Neural cell (in vitro differentiated cells): ENCODE measurements at regions not wholly inside any gene's neighbourhood (a gene's known extent, or its start where the extent isn't known, plus 50 kb on each side); places are given as distances from the start of the nearest gene placed in this dataset.

Experiments
- H2AFZ ChIP-seq: fragments of 200-600, 300-800 bp; sonication (generic), shearing (Covaris generic); 2 replicates; pipeline ENCODE4 v1.6.0; 2014; ENCODE audit warnings: low read depth, mild to moderate bottlenecking, antibody characterized with exemption, low read length, moderate library complexity
- H3F3A ChIP-seq: fragments of 200-600 bp; shearing (Covaris generic); 2 replicates; pipeline ENCODE4 v1.6.1; 2016; ENCODE audit warnings: mild to moderate bottlenecking, moderate library complexity, mixed read lengths, antibody characterized with exemption, low read length; ENCODE audit not compliant: insufficient read depth, poor library complexity, severe bottlenecking
- H3K27ac ChIP-seq: fragments of 200-600, 300-800 bp; sonication (generic), shearing (Covaris generic); 2 replicates; pipeline ENCODE4 v1.5.1; 2014; ENCODE audit warnings: mild to moderate bottlenecking, low read length, moderate library complexity
- H3K27me3 ChIP-seq: fragments of 300-800, 200-600 bp; sonication (generic), shearing (Covaris generic); 2 replicates; pipeline ENCODE4 v1.6.0; 2014; ENCODE audit warnings: mild to moderate bottlenecking, low read depth, low read length, moderate library complexity; ENCODE audit not compliant: insufficient read depth
- H3K36me3 ChIP-seq: fragments of 300-800, 200-600 bp; sonication (generic), shearing (Covaris generic); 2 replicates; pipeline ENCODE4 v1.5.1; 2014; ENCODE audit warnings: mild to moderate bottlenecking, antibody characterized with exemption, low read length, moderate library complexity; ENCODE audit not compliant: insufficient read depth
- H3K4me2 ChIP-seq: fragments of 300-800, 200-600 bp; sonication (generic), shearing (Covaris generic); 2 replicates; pipeline ENCODE4 v1.6.0; 2014; ENCODE audit warnings: mild to moderate bottlenecking, low read length
- H3K4me3 ChIP-seq: fragments of 300-800, 200-600 bp; sonication (generic), shearing (Covaris generic); 2 replicates; pipeline ENCODE4 v1.5.1; 2014; ENCODE audit warnings: mild to moderate bottlenecking, low read length, moderate library complexity
- H3K79me2 ChIP-seq: fragments of 200-600 bp; shearing (Covaris generic); replicated peaks from 2 replicates; pipeline ENCODE4 v1.6.0; 2014; ENCODE audit warnings: mild to moderate bottlenecking, low read length, moderate library complexity; ENCODE audit not compliant: insufficient read depth
- H3K9ac ChIP-seq: fragments of 300-800, 200-600 bp; sonication (generic), shearing (Covaris generic); 2 replicates; pipeline ENCODE4 v1.6.1; 2016; ENCODE audit warnings: mild to moderate bottlenecking, low read length, mixed read lengths
- H3K9me2 ChIP-seq: fragments of 200-600 bp; shearing (Covaris generic); 2 replicates; pipeline ENCODE4 v1.6.1; 2016; ENCODE audit warnings: mild to moderate bottlenecking, low read length, mixed read lengths; ENCODE audit not compliant: insufficient read depth
- H3K9me3 ChIP-seq: fragments of 200-600, 300-800 bp; sonication (generic), shearing (Covaris generic); 2 replicates; pipeline ENCODE4 v1.6.1; 2016; ENCODE audit warnings: mild to moderate bottlenecking, mixed run types, low read length, moderate library complexity, mixed read lengths
- H4K20me1 ChIP-seq: fragments of 200-600 bp; shearing (Covaris generic); 2 replicates; pipeline ENCODE4 v1.6.1; 2016; ENCODE audit warnings: mild to moderate bottlenecking, mixed run types; ENCODE audit not compliant: insufficient read depth
- EP300 ChIP-seq: fragments of 450-650 bp; conservative IDR thresholded peaks from 2 replicates; pipeline ENCODE4 v1.6.1; 2014; ENCODE audit warnings: antibody characterized with exemption, mild to moderate bottlenecking, moderate library complexity; ENCODE audit not compliant: poor library complexity, severe bottlenecking
- EZH2 ChIP-seq: fragments of 200-600, 300-800 bp; shearing (Covaris generic), sonication (generic); IDR thresholded peaks from 2 replicates; pipeline ENCODE4 v1.6.1; 2014; ENCODE audit warnings: antibody characterized with exemption, low read length, borderline replicate concordance, mild to moderate bottlenecking; ENCODE audit not compliant: insufficient read depth, poor library complexity, severe bottlenecking
- MXI1 ChIP-seq: fragments of 450-650 bp; conservative IDR thresholded peaks from 2 replicates; pipeline ENCODE4 v1.6.1; 2014; ENCODE audit warnings: antibody characterized with exemption, mild to moderate bottlenecking; ENCODE audit not compliant: poor library complexity, severe bottlenecking
- POLR2AphosphoS5 ChIP-seq: IDR thresholded peaks from 2 replicates; pipeline ENCODE4 v1.6.1; 2012
- RAD21 ChIP-seq: fragments of 450-650 bp; conservative IDR thresholded peaks from 2 replicates; pipeline ENCODE4 v1.6.1; 2014; ENCODE audit warnings: antibody characterized with exemption, mild to moderate bottlenecking, moderate library complexity
- SMC3 ChIP-seq: fragments of 450-650 bp; conservative IDR thresholded peaks from 2 replicates; pipeline ENCODE4 v1.6.1; 2014; ENCODE audit warnings: antibody characterized with exemption, mild to moderate bottlenecking, moderate library complexity; ENCODE audit not compliant: poor library complexity
- TAF1 ChIP-seq: IDR thresholded peaks from 2 replicates; pipeline ENCODE4 v1.6.1; 2012; ENCODE audit warnings: low read depth
- TF ChIP-seq, protein P1 (sequence below): fragments of 450-650 bp; IDR thresholded peaks from 2 replicates; pipeline ENCODE4 v1.5.1; 2014; ENCODE audit warnings: antibody characterized with exemption, mild to moderate bottlenecking, moderate library complexity; ENCODE audit not compliant: poor library complexity, severe bottlenecking
- TF ChIP-seq, protein P2 (sequence below): IDR thresholded peaks from 2 replicates; pipeline ENCODE4 v1.6.1; 2012; ENCODE audit warnings: borderline replicate concordance

DNA sequence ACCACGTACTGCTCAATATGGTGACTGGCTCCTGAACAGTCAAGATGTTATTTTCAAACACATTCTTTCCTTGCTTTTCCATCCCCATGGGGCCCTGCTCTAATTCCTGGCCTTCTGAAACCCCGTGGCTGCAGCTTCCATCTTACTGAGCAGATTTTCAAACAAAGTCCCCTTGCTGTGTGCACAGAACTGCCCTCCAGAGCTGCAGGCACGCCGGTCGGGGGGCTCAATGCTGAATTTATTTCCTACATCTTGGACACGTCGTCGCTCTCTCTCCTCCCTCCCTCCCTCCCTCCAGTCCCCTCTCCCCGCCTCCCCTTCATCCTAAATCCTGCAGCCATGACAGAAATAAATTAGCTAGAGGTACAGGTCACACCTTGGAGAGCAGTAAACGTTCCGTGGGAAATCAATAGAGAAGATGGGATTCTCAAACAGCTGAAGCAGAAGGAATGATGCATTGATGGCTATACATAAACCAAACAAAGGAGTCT, 243.1 kb upstream of the BLID start:
- Histone ChIP-seq H3K9me3 (peaks cover 5% of the 10 kb centered on the region), H3K79me2 (no peaks in the 10 kb centered on the region), H3K27ac (no peak overlapping the region), H3F3A (no peaks in the 10 kb centered on the region), H2AFZ (no peak overlapping the region), H3K9me2 (no peaks in the 10 kb centered on the region), H3K4me2 (no peak overlapping the region), H4K20me1 (no peaks in the 10 kb centered on the region), H3K9ac (no peak overlapping the region), H3K4me3 (no peak overlapping the region), H3K27me3 (no peaks in the 10 kb centered on the region), H3K36me3 (no peaks in the 10 kb centered on the region)
- TF ChIP-seq, protein P1, sequence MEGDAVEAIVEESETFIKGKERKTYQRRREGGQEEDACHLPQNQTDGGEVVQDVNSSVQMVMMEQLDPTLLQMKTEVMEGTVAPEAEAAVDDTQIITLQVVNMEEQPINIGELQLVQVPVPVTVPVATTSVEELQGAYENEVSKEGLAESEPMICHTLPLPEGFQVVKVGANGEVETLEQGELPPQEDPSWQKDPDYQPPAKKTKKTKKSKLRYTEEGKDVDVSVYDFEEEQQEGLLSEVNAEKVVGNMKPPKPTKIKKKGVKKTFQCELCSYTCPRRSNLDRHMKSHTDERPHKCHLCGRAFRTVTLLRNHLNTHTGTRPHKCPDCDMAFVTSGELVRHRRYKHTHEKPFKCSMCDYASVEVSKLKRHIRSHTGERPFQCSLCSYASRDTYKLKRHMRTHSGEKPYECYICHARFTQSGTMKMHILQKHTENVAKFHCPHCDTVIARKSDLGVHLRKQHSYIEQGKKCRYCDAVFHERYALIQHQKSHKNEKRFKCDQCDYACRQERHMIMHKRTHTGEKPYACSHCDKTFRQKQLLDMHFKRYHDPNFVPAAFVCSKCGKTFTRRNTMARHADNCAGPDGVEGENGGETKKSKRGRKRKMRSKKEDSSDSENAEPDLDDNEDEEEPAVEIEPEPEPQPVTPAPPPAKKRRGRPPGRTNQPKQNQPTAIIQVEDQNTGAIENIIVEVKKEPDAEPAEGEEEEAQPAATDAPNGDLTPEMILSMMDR, result no peak
- no peak for TF ChIP-seq RAD21
- TF ChIP-seq, protein P2, sequence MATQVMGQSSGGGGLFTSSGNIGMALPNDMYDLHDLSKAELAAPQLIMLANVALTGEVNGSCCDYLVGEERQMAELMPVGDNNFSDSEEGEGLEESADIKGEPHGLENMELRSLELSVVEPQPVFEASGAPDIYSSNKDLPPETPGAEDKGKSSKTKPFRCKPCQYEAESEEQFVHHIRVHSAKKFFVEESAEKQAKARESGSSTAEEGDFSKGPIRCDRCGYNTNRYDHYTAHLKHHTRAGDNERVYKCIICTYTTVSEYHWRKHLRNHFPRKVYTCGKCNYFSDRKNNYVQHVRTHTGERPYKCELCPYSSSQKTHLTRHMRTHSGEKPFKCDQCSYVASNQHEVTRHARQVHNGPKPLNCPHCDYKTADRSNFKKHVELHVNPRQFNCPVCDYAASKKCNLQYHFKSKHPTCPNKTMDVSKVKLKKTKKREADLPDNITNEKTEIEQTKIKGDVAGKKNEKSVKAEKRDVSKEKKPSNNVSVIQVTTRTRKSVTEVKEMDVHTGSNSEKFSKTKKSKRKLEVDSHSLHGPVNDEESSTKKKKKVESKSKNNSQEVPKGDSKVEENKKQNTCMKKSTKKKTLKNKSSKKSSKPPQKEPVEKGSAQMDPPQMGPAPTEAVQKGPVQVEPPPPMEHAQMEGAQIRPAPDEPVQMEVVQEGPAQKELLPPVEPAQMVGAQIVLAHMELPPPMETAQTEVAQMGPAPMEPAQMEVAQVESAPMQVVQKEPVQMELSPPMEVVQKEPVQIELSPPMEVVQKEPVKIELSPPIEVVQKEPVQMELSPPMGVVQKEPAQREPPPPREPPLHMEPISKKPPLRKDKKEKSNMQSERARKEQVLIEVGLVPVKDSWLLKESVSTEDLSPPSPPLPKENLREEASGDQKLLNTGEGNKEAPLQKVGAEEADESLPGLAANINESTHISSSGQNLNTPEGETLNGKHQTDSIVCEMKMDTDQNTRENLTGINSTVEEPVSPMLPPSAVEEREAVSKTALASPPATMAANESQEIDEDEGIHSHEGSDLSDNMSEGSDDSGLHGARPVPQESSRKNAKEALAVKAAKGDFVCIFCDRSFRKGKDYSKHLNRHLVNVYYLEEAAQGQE, result no peak
- no peak for TF ChIP-seq MXI1
- TF ChIP-seq EZH2, result no peak
- no peak for TF ChIP-seq SMC3
- no peak for TF ChIP-seq POLR2AphosphoS5
- TF ChIP-seq TAF1, result no peak
- TF ChIP-seq EP300, result no peak

DNA sequence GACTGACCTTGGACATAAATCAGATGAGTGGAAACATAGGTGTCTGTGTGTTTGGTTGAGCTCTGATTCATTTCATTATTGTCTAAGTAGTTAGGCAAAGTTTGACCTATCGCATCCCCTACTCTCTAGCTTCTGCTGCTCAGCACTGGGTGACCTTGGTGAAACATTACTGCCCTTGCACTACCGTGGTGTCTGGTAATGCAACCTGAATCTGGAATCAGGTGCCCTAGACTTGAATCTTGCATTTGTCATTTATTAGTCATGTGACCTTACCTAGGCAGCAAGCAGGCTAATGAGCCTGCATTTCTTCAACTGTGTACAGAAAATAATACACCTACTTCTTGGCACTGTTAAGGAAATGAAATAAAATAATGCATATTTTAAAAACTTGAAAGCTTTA, 242.3 kb upstream of the BLID start:
- Histone ChIP-seq H4K20me1 (no peaks in the 10 kb centered on the region), H3K27me3 (no peaks in the 10 kb centered on the region), H3K9me3 (peaks cover 5% of the 10 kb centered on the region), H3K79me2 (no peaks in the 10 kb centered on the region), H2AFZ (no peak overlapping the region), H3K4me2 (no peak overlapping the region), H3K9ac (no peak overlapping the region), H3K27ac (no peak overlapping the region), H3K36me3 (no peaks in the 10 kb centered on the region), H3K9me2 (no peaks in the 10 kb centered on the region), H3F3A (no peaks in the 10 kb centered on the region), H3K4me3 (no peak overlapping the region)
- TF ChIP-seq TAF1, result no peak
- TF ChIP-seq POLR2AphosphoS5, result no peak
- no peak for TF ChIP-seq EZH2
- TF ChIP-seq EP300, result no peak
- no peak for TF ChIP-seq RAD21
- no peak for TF ChIP-seq MXI1
- TF ChIP-seq, protein P1, result no peak
- TF ChIP-seq SMC3, result no peak
- TF ChIP-seq, protein P2, result no peak
